Endothelial cell of umbilical vein (primary cell): ENCODE measurements at regions not wholly inside any gene's neighbourhood (a gene's known extent, or its start where the extent isn't known, plus 50 kb on each side); places are given as distances from the start of the nearest gene placed in this dataset.

Experiments used
- BruUV-seq: library from RNA; stranded (reverse); fragments of 400-500 nt; replicated peaks from 2 replicates; lab custom pipeline; 2021; lab: Mats Ljungman, UMichigan
- CTCF ChIA-PET: fragments of 300-600, 350-600 bp; sonication (Branson Sonifier 250); formaldehyde crosslinking; loops from one replicate; lab custom pipeline; 2021; ENCODE audit warnings: antibody characterized with exemption, inconsistent platforms; lab: Charles Lee
- POLR2A ChIA-PET: fragments of 300-600, 350-600 bp; sonication (Branson Sonifier 250); formaldehyde crosslinking; loops from one replicate; lab custom pipeline; 2021; ENCODE audit warnings: antibody characterized with exemption, inconsistent platforms; lab: Charles Lee
- DNase-seq: peaks from one replicate; pipeline ENCODE4 v3.0.0-alpha.2; 2011; ENCODE audit warnings: low read depth, low spot score
- FAIRE-seq: peaks from 2 replicates; lab custom pipeline; 2011; peaks lifted over from hg19 to GRCh38; lab: Jason Lieb, UNC
- H2AFZ ChIP-seq: 2 replicates; pipeline ENCODE4 v1.6.0; 2012; ENCODE audit warnings: low read depth, low read length, control low read depth, inconsistent platforms
- H3K27ac ChIP-seq: 2 replicates; pipeline ENCODE4 v1.5.1; 2011; ENCODE audit warnings: low read depth, mild to moderate bottlenecking, control low read depth, low read length, moderate library complexity; ENCODE audit not compliant: insufficient read depth
- H3K27me3 ChIP-seq, 2 experiments: 2 replicates each; pipeline versions ENCODE4 v1.6.0 to v1.6.1; 2011; ENCODE audit warnings: low read length in 2 of 2, mixed read lengths in 1 of 2; ENCODE audit not compliant: control insufficient read depth in 2 of 2, insufficient read depth in 2 of 2
- H3K36me3 ChIP-seq, 2 experiments: 2 replicates in 1 of 2; 3 replicates in 1 of 2; pipeline ENCODE4 v1.5.1; 2011; ENCODE audit warnings: low read length in 2 of 2, mild to moderate bottlenecking in 1 of 2, moderate library complexity in 1 of 2; ENCODE audit not compliant: control insufficient read depth in 2 of 2, insufficient read depth in 2 of 2; ENCODE audit errors: extremely low read depth in 1 of 2
- H3K4me1 ChIP-seq: 3 replicates; pipeline ENCODE4 v1.5.1; 2011; ENCODE audit warnings: mild to moderate bottlenecking, low read length; ENCODE audit not compliant: control insufficient read depth, insufficient read depth; ENCODE audit errors: extremely low read depth
- H3K4me2 ChIP-seq: 2 replicates; pipeline ENCODE4 v1.6.1; 2011; ENCODE audit warnings: low read length, control low read depth, mixed read lengths; ENCODE audit not compliant: insufficient read depth
- H3K4me3 ChIP-seq, 3 experiments: fragments of 200-600 bp in 1 of 3; sonication (generic), shearing (Covaris generic) in 1 of 3; replicated peaks in 1 of 3; 2 replicates each; pipeline ENCODE4 v1.5.1; 2011 to 2016; ENCODE audit warnings: control low read depth in 3 of 3, low read length in 3 of 3, mild to moderate bottlenecking in 2 of 3, inconsistent platforms in 1 of 3, low read depth in 1 of 3, moderate library complexity in 1 of 3; ENCODE audit not compliant: insufficient read depth in 1 of 3
- H3K79me2 ChIP-seq: 2 replicates; pipeline ENCODE4 v1.6.0; 2012; ENCODE audit warnings: low read length, inconsistent platforms; ENCODE audit not compliant: control insufficient read depth, insufficient read depth
- H3K9ac ChIP-seq: replicated peaks from 2 replicates; pipeline ENCODE3; 2011; ENCODE audit warnings: low read length, control low read depth; ENCODE audit not compliant: insufficient read depth; ENCODE audit errors: extremely low read depth
- H3K9me1 ChIP-seq: replicated peaks from 3 replicates; pipeline ENCODE4 v1.6.0; 2011; ENCODE audit warnings: mild to moderate bottlenecking, low read length; ENCODE audit not compliant: control insufficient read depth, insufficient read depth; ENCODE audit errors: extremely low read depth
- H3K9me3 ChIP-seq: replicated peaks from 2 replicates; pipeline ENCODE4 v1.5.1; 2012; ENCODE audit warnings: low read length, inconsistent platforms; ENCODE audit not compliant: control insufficient read depth, insufficient read depth
- H4K20me1 ChIP-seq: replicated peaks from 2 replicates; pipeline ENCODE3; 2011; ENCODE audit warnings: mild to moderate bottlenecking, low read length; ENCODE audit not compliant: control insufficient read depth, insufficient read depth; ENCODE audit errors: extremely low read depth
- CTCF ChIP-seq, 2 donors: IDR thresholded peaks; 1 replicate in 1 of 2; 2 replicates in 1 of 2; pipeline ENCODE4 v1.5.1; 2011; ENCODE audit warnings: low read length in 2 of 2, mild to moderate bottlenecking in 2 of 2, moderate library complexity in 2 of 2, control low read depth in 1 of 2, inconsistent platforms in 1 of 2, low read depth in 1 of 2; ENCODE audit not compliant: insufficient read depth in 1 of 2; ENCODE audit errors: extremely low read depth in 1 of 2
- EZH2 ChIP-seq: IDR thresholded peaks from 2 replicates; pipeline ENCODE4 v1.6.1; 2012; ENCODE audit warnings: borderline replicate concordance, low read depth, mild to moderate bottlenecking, moderate library complexity, low read length, inconsistent platforms; ENCODE audit not compliant: severe bottlenecking
- FOS ChIP-seq: IDR thresholded peaks from 2 replicates; pipeline ENCODE4 v1.6.1; 2011; ENCODE audit warnings: mild to moderate bottlenecking, low read length, moderate library complexity, borderline replicate concordance; ENCODE audit not compliant: insufficient read depth
- JUN ChIP-seq: IDR thresholded peaks from 2 replicates; pipeline ENCODE4 v1.6.1; 2011; ENCODE audit warnings: borderline replicate concordance, low read depth; ENCODE audit not compliant: insufficient read length, insufficient read depth
- MAX ChIP-seq: IDR thresholded peaks from 2 replicates; pipeline ENCODE4 v1.6.1; 2011; ENCODE audit not compliant: insufficient read depth, insufficient read length
- MYC ChIP-seq: IDR thresholded peaks from one replicate; pipeline ENCODE4 v1.6.1; 2011; ENCODE audit warnings: mild to moderate bottlenecking, low read depth, low read length
- POLR2A ChIP-seq: IDR thresholded peaks from 2 replicates; pipeline ENCODE4 v1.6.1; 2012; ENCODE audit warnings: low read depth, mild to moderate bottlenecking, control low read depth, low read length
- dilution Hi-C: fragments of 300-500 bp; cut with MboI; formaldehyde crosslinking; loops from one replicate; pipeline ENCODE4 v1.15.0; 2019; ENCODE audit warnings: low sequenced_read_pairs; ENCODE audit not compliant: extremely low pct_ligation_motif_present
- intact Hi-C: fragments of 100-400 bp; cut with micrococcal nuclease; formaldehyde crosslinking; loops from one replicate; pipeline ENCODE4 v1.10.0; 2022

- peak overlapping the region; percentile 41 for H3K9ac ChIP-seq
- H3K27me3 ChIP-seq, result peaks cover 4 to 9% of the 10 kb centered on the region in 2 experiments
- H3K9me3 ChIP-seq, result no peaks in the 10 kb centered on the region
- FAIRE-seq, result no peak
- H3K4me1 ChIP-seq, result peaks cover 22% of the 10 kb centered on the region
- CTCF ChIA-PET, result interaction anchor here (0.9 to 3.8 kb wide), 5 partner anchors 10 to 259 kb away, joined by 3 to 28 read pairs (median 4); no protein-coding TSS in a partner anchor
- no peaks in the 10 kb centered on the region for H4K20me1 ChIP-seq
- TF ChIP-seq EZH2, result no peak
- no peak for TF ChIP-seq FOS
- TF ChIP-seq JUN, result no peak
- TF ChIP-seq MYC, result no peak
- no peak for TF ChIP-seq CTCF (IDR thresholded peaks at IDR 0.05; ENCODE audit: extremely low read depth in 1 of 2, insufficient read depth in 1 of 2, low read depth in 1 of 2, low read length in 2 of 2)
- no peak for TF ChIP-seq POLR2A
- TF ChIP-seq MAX, result no peak
- POLR2A ChIA-PET, result interaction anchor here (1.0 kb wide), 1 partner anchor 11 kb away, joined by 6 read pairs; no protein-coding TSS in a partner anchor
- dilution Hi-C loops (no loop called here), intact Hi-C loops (no loop called here)
- H3K27ac ChIP-seq, result no peak overlapping the region
- H2AFZ ChIP-seq, result peak overlapping the region; percentile 66
- no peaks in the 10 kb centered on the region for H3K9me1 ChIP-seq
- peak overlapping the region in 1 of 3 experiments; percentile 42 for H3K4me3 ChIP-seq
- no peaks in the 10 kb centered on the region for H3K36me3 ChIP-seq
- DNase-seq, result no peak
- no peaks in the 10 kb centered on the region for H3K79me2 ChIP-seq
- peak overlapping the region; percentile 92 for H3K4me2 ChIP-seq
- BruUV-seq, result no TSS peak
These were observed 402.5 kb downstream of the RAPGEF2 start for GRCh38 chr4:159505266-159505975.
